Activated CD4-positive, alpha-beta T cell treated with anti-CD3 and anti-CD28 coated beads, Interleukin-10, Interleukin-2, amounts not matched to agents 100 ng/mL and 50 ng/mL, durations not matched to agents 16 hours and 8 hours (primary cell): ENCODE measurements at regions not wholly inside any gene's neighbourhood (a gene's known extent, or its start where the extent isn't known, plus 50 kb on each side); places are given as distances from the start of the nearest gene placed in this dataset.

Experiments used
- DNase-seq: peaks from one replicate; pipeline ENCODE4 v3.0.0-alpha.2; 2020

DNA sequence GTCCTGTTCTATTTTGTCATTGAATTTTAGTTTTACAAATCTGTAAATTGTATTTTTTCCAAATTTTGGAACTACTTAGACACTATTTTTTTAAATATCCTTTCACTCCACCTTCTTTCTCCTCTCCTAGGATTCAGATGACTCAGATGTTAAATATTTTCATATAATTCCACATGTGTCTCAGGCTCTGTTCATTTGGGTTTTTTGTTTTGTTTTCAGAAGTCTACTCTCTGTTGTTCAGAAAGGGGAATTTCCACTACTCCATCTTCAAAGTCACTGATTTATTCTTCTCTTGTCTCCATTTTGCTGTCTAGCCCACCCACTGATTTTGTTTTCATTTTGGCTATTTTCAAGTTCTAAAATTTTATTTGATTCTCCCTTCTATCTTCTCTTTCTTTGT, 264.0 kb upstream of the SLIT2 start:
- no peak for DNase-seq

GRCh38 chr4:19983072-19983471, 268.6 kb upstream of the SLIT2 start:
- DNase-seq = no peak

- DNase-seq = no peak
These were observed 269.1 kb upstream of the SLIT2 start for GRCh38 chr4:19982556-19982955.

GRCh38 chr4:19971829-19972228, 279.9 kb upstream of the SLIT2 start:
- no peak for DNase-seq

- DNase-seq = no peak
These were observed 282.2 kb upstream of the SLIT2 start for GRCh38 chr4:19969492-19969891.

GRCh38 chr4:19961091-19961490, 290.6 kb upstream of the SLIT2 start:
- no peak for DNase-seq

- no peak for DNase-seq
These were observed 292.9 kb upstream of the SLIT2 start for GRCh38 chr4:19958848-19959247.

GRCh38 chr4:19947349-19947748, 304.4 kb upstream of the SLIT2 start:
- no peak for DNase-seq

- no peak for DNase-seq
These were observed 305.7 kb upstream of the SLIT2 start for GRCh38 chr4:19945979-19946380.

DNA sequence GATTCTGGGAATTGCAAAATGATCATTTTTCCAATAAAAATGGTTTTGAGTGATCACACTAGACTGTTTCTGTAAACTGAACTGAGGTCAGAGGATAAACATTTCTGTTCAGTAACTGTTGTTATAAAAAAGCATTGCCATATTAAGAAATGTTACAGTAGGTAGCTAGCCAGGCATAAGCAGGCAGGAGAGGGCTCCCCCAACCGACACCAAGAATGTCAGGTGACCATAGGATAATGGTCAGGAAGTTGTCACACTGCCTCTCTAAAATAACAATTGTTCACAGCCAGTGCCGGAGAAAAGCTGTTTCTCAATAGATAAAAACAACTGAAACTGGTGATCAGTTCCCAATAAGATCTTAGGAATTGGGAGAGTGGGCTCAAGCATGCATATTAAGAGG, 306.2 kb upstream of the SLIT2 start:
- DNase-seq = no peak

DNA sequence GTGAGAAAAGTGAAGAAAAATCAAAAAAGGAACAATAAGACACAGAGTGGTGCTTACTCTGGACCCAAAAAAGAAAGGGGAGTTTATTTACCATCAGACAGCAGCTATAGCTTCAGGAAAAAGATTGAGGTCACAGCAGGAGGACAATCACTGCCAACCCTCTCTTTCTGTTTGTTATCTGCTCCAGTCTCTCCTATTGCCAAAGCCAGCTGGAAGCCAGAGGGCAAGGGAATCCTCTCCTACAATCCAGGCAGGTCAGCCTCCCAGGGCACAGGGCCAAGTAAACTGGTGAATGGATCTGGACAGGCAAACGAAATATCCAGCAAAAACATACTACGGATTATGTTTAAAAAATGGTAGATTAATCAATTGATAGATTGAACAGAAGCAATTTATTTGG, 306.9 kb upstream of the SLIT2 start:
- no peak for DNase-seq

DNA sequence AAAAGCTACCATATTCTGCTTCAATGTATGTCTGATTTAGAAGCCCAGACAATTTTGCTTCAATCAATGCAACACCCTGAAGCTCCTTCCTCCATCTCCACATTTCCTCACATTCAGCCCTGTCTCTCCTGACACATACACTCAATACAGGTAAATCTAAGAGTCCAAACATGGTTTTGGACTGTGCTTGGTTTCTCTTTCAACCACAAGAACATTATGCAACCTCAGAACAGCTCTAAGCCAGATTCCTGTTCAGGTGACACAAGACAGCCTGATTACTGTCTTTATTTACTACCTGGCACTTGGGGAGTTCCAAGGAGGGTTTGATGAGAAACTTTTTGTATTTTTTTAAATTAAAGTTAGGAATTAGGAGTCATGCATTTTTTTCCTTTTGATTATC, 307.5 kb upstream of the SLIT2 start:
- no peak for DNase-seq

DNA sequence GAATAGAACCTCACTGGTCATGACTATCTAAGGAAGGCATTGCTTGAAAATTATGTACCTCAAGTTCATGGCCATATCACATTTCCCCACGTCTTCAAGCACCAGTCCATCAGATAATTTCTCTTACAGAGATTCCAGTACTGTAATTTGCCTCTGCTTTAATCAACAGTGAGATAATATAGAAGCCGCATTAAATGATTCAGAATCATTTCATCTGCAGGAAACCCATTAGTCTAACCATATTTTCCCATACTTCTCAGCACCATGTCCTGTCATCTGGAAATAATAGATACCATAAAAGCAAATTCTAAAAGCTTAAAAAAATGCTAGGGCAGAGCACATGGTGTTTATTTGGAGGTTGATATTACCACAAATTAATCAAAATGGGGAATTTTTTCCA, 310.3 kb upstream of the SLIT2 start:
- no peak for DNase-seq

DNA sequence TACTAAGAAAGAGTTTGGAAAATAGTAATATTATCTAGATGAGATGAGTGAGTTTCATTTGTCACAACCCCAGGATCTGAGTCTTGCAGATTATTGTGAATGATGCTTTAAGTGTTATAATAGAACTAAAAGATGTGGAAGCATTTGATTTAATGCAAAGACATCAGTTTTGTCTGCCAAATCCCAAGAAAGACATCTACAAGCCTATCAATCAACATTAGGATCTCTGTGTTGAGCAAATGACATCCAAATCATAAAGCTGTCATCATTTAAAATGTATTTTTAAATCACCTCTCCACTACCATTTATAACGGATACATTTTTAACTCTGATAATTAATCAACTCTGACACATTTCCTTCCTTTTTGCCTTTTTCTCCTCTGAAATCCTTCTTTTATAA, 310.8 kb upstream of the SLIT2 start:
- no peak for DNase-seq

DNA sequence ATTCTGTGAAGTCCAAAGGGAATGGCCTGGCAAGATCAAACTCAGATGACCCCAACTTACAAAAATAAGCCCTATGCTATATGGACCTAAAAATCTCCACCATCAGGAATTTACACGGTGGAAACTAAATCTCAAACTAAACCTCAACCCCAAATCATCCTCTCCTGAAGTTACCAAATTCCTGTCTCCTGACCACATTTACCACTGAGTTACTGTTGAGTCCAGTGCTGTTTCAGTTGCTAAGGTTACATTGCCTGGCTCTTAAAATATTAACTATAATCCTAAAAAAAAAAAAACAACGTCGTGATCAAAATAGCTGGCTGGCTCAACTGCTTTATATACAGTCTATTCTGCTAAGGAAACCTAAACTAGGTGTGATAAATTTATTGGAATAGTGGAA, 315.2 kb upstream of the SLIT2 start:
- DNase-seq = no peak

- DNase-seq = no peak
These were observed 321.0 kb upstream of the SLIT2 start for GRCh38 chr4:19930742-19931141.

DNA sequence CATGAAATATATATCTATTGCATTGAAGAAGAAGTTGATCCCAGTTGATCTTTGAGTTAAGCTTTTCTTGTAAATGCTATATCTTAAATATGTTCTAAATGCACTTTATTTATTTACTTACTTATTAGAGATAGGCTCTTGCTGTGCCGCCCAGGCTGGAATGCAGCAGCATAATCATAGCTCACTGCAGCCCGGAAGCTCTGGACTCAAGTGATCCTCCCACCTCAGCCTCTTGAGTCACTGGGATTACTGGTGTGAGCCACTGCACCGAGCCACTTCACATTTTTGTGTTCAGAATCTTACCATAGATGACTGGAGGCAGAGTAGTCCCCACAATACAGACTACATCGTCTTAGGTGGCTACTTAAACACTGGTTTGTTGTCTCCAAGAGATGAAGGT, 324.3 kb upstream of the SLIT2 start:
- no peak for DNase-seq

DNA sequence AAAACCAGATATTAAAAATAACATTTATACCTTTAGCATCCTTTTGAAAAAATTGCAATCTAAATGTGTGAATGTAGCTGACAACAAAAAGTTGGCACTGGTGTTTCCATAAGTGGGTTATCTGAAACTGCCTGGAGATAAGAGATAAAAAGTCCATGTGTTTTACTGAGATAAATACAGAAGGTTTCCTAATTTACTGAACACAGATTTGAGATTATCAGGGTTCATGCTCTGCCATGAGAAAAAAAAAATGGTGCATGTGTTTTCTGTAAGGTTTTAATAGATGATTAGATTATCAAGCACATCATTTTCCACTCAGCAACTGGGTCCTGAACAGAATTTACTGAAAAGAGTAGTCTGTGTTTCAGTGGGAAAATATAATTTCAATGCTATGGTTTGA, 326.2 kb upstream of the SLIT2 start:
- no peak for DNase-seq

DNA sequence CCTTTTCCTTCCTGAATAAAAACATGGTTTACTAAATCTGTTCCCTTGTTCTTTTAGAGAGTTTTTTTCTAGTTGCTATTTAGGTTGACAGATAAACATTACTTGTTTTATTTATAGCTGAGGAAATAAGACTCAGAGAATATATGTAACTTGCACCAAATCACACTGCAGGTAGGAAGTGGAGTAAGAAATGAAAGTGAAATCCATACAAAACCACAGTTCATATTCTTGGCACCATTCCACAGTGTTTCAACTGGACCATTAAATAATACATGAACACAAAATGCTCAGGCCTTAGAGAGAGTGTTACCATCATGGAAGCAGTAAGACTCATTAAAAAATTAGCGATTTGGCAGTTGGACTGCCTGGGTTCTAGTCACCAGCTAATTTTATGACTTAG, 326.9 kb upstream of the SLIT2 start:
- no peak for DNase-seq

GRCh38 chr4:19915276-19915675, 336.4 kb upstream of the SLIT2 start:
- no peak for DNase-seq

DNA sequence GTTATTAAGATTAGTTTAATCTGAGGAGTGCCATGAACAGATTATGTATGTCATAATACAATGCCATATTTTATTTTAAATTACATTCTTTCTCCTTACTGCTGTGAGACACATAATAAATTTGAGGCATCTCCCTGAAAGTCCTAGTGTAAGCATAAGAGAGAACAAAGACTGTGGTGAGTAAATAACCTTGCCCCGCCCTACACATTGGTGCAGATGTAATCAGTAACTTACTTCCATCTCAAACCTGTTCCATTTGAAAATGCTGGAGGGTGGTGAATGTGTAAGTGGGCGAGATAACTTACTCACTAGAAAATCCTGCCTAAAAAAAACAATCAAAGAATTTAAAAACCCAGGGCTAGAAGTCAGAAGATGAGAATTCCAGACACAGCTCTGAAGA, 338.1 kb upstream of the SLIT2 start:
- DNase-seq = no peak

GRCh38 chr4:19910861-19911525, 340.7 kb upstream of the SLIT2 start:
- DNase-seq = no peak

DNA sequence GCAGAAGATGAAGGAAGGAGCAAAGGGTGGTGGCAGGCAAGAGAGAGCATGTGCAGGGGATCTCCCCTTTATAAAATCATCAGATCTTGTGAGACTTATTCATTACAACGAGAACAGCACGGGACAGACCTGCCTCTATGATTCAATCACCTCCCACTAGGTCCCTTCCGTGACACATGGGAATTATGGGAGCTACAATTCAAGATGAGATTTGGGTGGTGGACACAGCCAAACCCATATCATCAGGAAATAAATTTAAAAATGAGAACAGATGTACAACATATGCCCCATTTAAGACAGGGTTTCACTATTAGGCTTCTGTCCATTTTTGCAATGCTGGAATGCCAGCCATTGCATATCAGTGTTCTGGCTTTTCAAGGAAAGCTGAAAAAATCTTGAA, 346.7 kb upstream of the SLIT2 start:
- no peak for DNase-seq

GRCh38 chr4:19888587-19888986, 363.1 kb upstream of the SLIT2 start:
- DNase-seq = no peak

GRCh38 chr4:19883841-19884240, 367.9 kb upstream of the SLIT2 start:
- no peak for DNase-seq

DNA sequence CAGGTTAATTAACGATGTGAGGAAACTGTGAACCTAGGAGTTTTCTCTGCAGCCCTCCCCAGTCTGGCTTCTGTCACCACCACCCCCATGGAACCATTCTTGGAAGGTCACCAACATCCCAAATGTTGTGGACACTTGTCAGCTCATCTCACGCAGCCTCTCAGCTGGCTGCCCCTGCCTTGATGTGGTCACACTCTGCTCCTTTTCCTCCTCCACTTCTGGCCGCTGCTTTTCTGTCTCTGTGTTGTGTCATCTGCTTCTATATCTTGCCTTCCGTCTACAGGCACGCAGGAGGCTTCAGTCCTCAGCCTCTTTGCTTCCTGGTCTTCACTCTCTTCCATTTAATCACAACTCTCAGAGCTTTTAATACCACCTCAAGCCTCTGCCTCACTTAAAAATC, 371.5 kb upstream of the SLIT2 start:
- no peak for DNase-seq
